Endodermal cell (in vitro differentiated cells): ENCODE measurements at regions not wholly inside any gene's neighbourhood (a gene's known extent, or its start where the extent isn't known, plus 50 kb on each side); places are given as distances from the start of the nearest gene placed in this dataset.
A peak's percentile ranks its signal among the peaks of the same experiment; 100 is the strongest.

Source experiments
- DNase-seq: peaks from one replicate; pipeline ENCODE4 v3.0.0-alpha.2; 2017
- H3K27ac ChIP-seq: 2 replicates; pipeline ENCODE4 v1.5.1; 2013; ENCODE audit warnings: mild to moderate bottlenecking, low read depth, low read length, moderate library complexity
- H3K27me3 ChIP-seq: 2 replicates; pipeline ENCODE4 v1.6.1; 2013; ENCODE audit warnings: mild to moderate bottlenecking, low read length, moderate library complexity; ENCODE audit not compliant: insufficient read depth, control insufficient read depth, poor library complexity, severe bottlenecking
- H3K36me3 ChIP-seq: 2 replicates; pipeline ENCODE4 v1.7.0; 2013; ENCODE audit warnings: mild to moderate bottlenecking, low read length, moderate library complexity; ENCODE audit not compliant: control insufficient read depth, insufficient read depth
- H3K4me1 ChIP-seq: one replicate; pipeline ENCODE4 v1.7.0; 2013; ENCODE audit warnings: low read length; ENCODE audit not compliant: control insufficient read depth, insufficient read depth
- H3K4me3 ChIP-seq: 2 replicates; pipeline ENCODE4 v1.5.1; 2013; ENCODE audit warnings: mild to moderate bottlenecking, low read length, moderate library complexity
- H3K9ac ChIP-seq: 2 replicates; pipeline ENCODE4 v1.6.1; 2013; ENCODE audit warnings: mild to moderate bottlenecking, low read length, moderate library complexity; ENCODE audit not compliant: poor library complexity, severe bottlenecking; ENCODE audit errors: extremely low read depth
- H3K9me3 ChIP-seq: 2 replicates; pipeline ENCODE4 v1.6.1; 2013; ENCODE audit warnings: mild to moderate bottlenecking, low read length, moderate library complexity; ENCODE audit not compliant: control insufficient read depth
- H3K27ac Mint-ChIP-seq: 2 replicates; pipeline ENCODE4 v1.8.0; 2020; ENCODE audit warnings: mixed read lengths
- H3K27me3 Mint-ChIP-seq: 2 replicates; pipeline ENCODE4 v1.8.0; 2021; ENCODE audit warnings: mild to moderate bottlenecking, mixed read lengths; ENCODE audit not compliant: insufficient read depth
- H3K36me3 Mint-ChIP-seq: 2 replicates; pipeline ENCODE4 v1.8.0; 2020; ENCODE audit warnings: low read depth, mixed read lengths
- H3K4me1 Mint-ChIP-seq: 2 replicates; pipeline ENCODE4 v1.8.0; 2020; ENCODE audit warnings: mixed read lengths
- H3K4me3 Mint-ChIP-seq: 2 replicates; pipeline ENCODE4 v1.8.0; 2020; ENCODE audit warnings: mild to moderate bottlenecking, moderate library complexity, mixed read lengths
- H3K9me3 Mint-ChIP-seq: 2 replicates; pipeline ENCODE4 v1.8.0; 2020; ENCODE audit warnings: mild to moderate bottlenecking, mixed read lengths
- CTCF ChIP-seq: fragments of 200-600 bp; sonication (generic); conservative IDR thresholded peaks from 2 replicates; pipeline ENCODE4 v1.5.0; 2021; ENCODE audit warnings: antibody characterized with exemption, mild to moderate bottlenecking
- WGBS, 2 experiments: methylation state at CpG; one replicate each; pipeline versions ENCODE4 v1.1.5 to v1.1.7; 2013; ENCODE audit warnings: missing lambda C conversion rate in 2 of 2, mixed read lengths in 1 of 2; ENCODE audit not compliant: insufficient coverage in 1 of 2, insufficient read length in 1 of 2; 5-methylcytosine and 5-hydroxymethylcytosine counted together

- H3K36me3 Mint-ChIP-seq: no peaks in the 10 kb centered on the region
- no peaks in the 10 kb centered on the region for H3K9me3 Mint-ChIP-seq
- no peak overlapping the region for H3K4me3 Mint-ChIP-seq
- peak; percentile 51 for DNase-seq
- H3K36me3 ChIP-seq: no peaks in the 10 kb centered on the region
- no peaks in the 10 kb centered on the region for H3K27me3 ChIP-seq
- H3K4me3 ChIP-seq: no peak overlapping the region
- no peak overlapping the region for H3K9ac ChIP-seq
- H3K9me3 ChIP-seq: no peaks in the 10 kb centered on the region
- no peak overlapping the region for H3K27ac ChIP-seq
- peaks cover 31% of the 10 kb centered on the region for H3K27me3 Mint-ChIP-seq
- H3K4me1 ChIP-seq: peaks cover 14% of the 10 kb centered on the region
- no peak for TF ChIP-seq CTCF
- WGBS, 2 experiments: 85 to 97% methylated on average over 10 to 12 of the region's 12 CpGs
- H3K4me1 Mint-ChIP-seq: peaks cover 44% of the 10 kb centered on the region
- peak overlapping the region; percentile 0 for H3K27ac Mint-ChIP-seq
Measured at GRCh38 chr2:128490881-128491691, 172.4 kb upstream of the HS6ST1 start.

GRCh38 chr2:128491692-128492244, 173.1 kb upstream of the HS6ST1 start:
- Histone ChIP-seq H3K27me3 (no peaks in the 10 kb centered on the region), H3K4me3 (no peak overlapping the region), H3K9me3 (no peaks in the 10 kb centered on the region), H3K27ac (no peak overlapping the region), H3K36me3 (no peaks in the 10 kb centered on the region), H3K4me1 (peaks cover 14% of the 10 kb centered on the region), H3K9ac (no peak overlapping the region)
- WGBS, 2 experiments: 45 to 66% methylated on average over 3 to 7 of the region's 7 CpGs
- no peak overlapping the region for H3K4me3 Mint-ChIP-seq
- TF ChIP-seq CTCF: no peak
- H3K27me3 Mint-ChIP-seq: peaks cover 31% of the 10 kb centered on the region
- H3K4me1 Mint-ChIP-seq: peaks cover 47% of the 10 kb centered on the region
- DNase-seq: peak; percentile 71
- no peaks in the 10 kb centered on the region for H3K36me3 Mint-ChIP-seq
- H3K27ac Mint-ChIP-seq: peak overlapping the region; percentile 0
- H3K9me3 Mint-ChIP-seq: no peaks in the 10 kb centered on the region

- Mint-ChIP-seq H3K27me3 (peaks cover 31% of the 10 kb centered on the region), H3K4me3 (peak overlapping the region; percentile 24), H3K4me1 (peaks cover 43% of the 10 kb centered on the region), H3K36me3 (no peaks in the 10 kb centered on the region), H3K9me3 (no peaks in the 10 kb centered on the region), H3K27ac (no peak overlapping the region)
- H3K4me3 ChIP-seq: no peak overlapping the region
- H3K27ac ChIP-seq: no peak overlapping the region
- WGBS, 2 experiments: 93 to 98% methylated on average over 24 to 65 of the region's 65 CpGs
- TF ChIP-seq CTCF: peak; percentile 39
- H3K36me3 ChIP-seq: no peaks in the 10 kb centered on the region
- H3K4me1 ChIP-seq: peaks cover 14% of the 10 kb centered on the region
- DNase-seq: peak; percentile 61
- no peaks in the 10 kb centered on the region for H3K9me3 ChIP-seq
- H3K9ac ChIP-seq: no peak overlapping the region
- H3K27me3 ChIP-seq: no peaks in the 10 kb centered on the region
Measured at GRCh38 chr2:128492966-128493811, 174.5 kb upstream of the HS6ST1 start.
